ENCODE measurements at regions not wholly inside any gene's neighbourhood (a gene's known extent, or its start where the extent isn't known, plus 50 kb on each side); places are given as distances from the start of the nearest gene placed in this dataset.

- TF ChIP-seq EZH2 (IDR thresholded peaks at IDR 0.05; ENCODE audit: insufficient read depth, poor library complexity, severe bottlenecking) (no peak), EZH2phosphoT487 (IDR thresholded peaks at IDR 0.05; ENCODE audit: insufficient read depth, low read depth) (no peak)
These were observed 607.9 kb upstream of the ID2 start for GRCh38 chr2:8073916-8074315.

Measured in GM23248 (cell line).